Activated naive CD4-positive, alpha-beta T cell treated with anti-CD3 and anti-CD28 coated beads, Interleukin-2, amount 50 U/mL, for 24 hours (primary cell): ENCODE measurements at regions not wholly inside any gene's neighbourhood (a gene's known extent, or its start where the extent isn't known, plus 50 kb on each side); places are given as distances from the start of the nearest gene placed in this dataset.

Experiments
- H3K27ac Mint-ChIP-seq: one replicate; pipeline ENCODE4 v1.8.0; 2021; ENCODE audit warnings: mild to moderate bottlenecking, mixed read lengths
- H3K27me3 Mint-ChIP-seq: one replicate; pipeline ENCODE4 v1.8.0; 2021; ENCODE audit warnings: mixed read lengths
- H3K36me3 Mint-ChIP-seq: one replicate; pipeline ENCODE4 v1.8.0; 2021; ENCODE audit warnings: mixed read lengths
- H3K4me1 Mint-ChIP-seq: one replicate; pipeline ENCODE4 v1.8.0; 2021; ENCODE audit warnings: mixed read lengths
- H3K4me3 Mint-ChIP-seq: one replicate; pipeline ENCODE4 v1.8.0; 2021; ENCODE audit warnings: mild to moderate bottlenecking, mixed read lengths
- H3K9me3 Mint-ChIP-seq: one replicate; pipeline ENCODE4 v1.8.0; 2021; ENCODE audit warnings: mixed read lengths

DNA sequence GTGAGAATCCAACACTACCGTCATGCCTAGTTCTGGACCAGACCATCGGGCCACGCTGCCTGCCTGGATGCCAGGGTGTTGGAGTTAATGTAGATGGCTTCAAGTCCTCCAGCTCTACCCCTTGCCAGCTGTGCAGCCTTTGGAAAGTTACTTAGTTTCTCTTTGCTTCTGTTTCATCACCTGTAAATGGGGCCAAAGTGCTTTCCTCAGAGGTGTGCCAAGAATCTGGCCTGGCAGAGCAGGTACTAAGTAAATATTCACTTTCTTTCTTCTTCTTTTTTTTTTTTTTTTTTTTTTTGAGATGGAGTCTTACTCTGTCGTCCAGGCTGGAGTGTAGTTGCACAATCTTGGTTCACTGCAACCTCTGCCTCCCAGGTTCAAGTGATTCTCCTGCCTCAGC is 159.5 kb upstream of the RPL38 start:
- H3K27ac Mint-ChIP-seq = no peak overlapping the region
- no peak overlapping the region for H3K4me3 Mint-ChIP-seq
- no peaks in the 10 kb centered on the region for H3K36me3 Mint-ChIP-seq
- no peaks in the 10 kb centered on the region for H3K9me3 Mint-ChIP-seq
- no peaks in the 10 kb centered on the region for H3K4me1 Mint-ChIP-seq
- H3K27me3 Mint-ChIP-seq = peaks cover 5% of the 10 kb centered on the region

GRCh38 chr17:74045608-74046280 is 157.7 kb upstream of the RPL38 start:
- H3K36me3 Mint-ChIP-seq = no peaks in the 10 kb centered on the region
- peaks cover 5% of the 10 kb centered on the region for H3K27me3 Mint-ChIP-seq
- no peaks in the 10 kb centered on the region for H3K9me3 Mint-ChIP-seq
- no peak overlapping the region for H3K4me3 Mint-ChIP-seq
- H3K4me1 Mint-ChIP-seq = no peaks in the 10 kb centered on the region
- H3K27ac Mint-ChIP-seq = no peak overlapping the region

- Mint-ChIP-seq H3K4me3 (no peak overlapping the region), H3K27me3 (peaks cover 7% of the 10 kb centered on the region), H3K27ac (no peak overlapping the region), H3K4me1 (no peaks in the 10 kb centered on the region), H3K9me3 (no peaks in the 10 kb centered on the region), H3K36me3 (no peaks in the 10 kb centered on the region)
Observed at GRCh38 chr17:74049167-74049966, 154.1 kb upstream of the RPL38 start.

DNA sequence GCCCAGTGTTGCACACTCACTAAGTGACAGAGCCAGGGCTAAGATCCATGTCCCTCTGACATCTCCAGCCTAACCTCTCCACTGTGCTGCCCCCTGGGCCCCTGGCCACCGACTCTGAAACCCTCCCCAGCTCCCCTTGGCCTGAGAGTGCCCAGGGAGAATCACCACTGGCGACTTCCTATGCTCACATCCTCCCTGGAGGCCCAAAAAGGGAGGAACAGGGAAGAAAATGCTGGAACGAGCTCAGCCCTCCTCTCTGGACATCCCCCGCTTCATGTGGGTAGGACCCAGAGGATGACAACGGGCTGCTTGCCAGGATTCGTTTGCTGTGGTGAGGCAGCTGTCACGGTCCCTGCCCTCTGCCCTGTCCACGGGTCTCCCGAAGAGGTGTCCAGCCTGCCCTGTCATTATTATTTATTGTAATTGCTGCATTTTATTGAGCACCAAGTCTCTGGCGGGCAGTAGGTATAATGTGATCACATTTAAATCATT is 153.5 kb upstream of the RPL38 start:
- H3K4me1 Mint-ChIP-seq = no peaks in the 10 kb centered on the region

GRCh38 chr17:74051348-74051747 is 152.1 kb upstream of the RPL38 start:
- H3K36me3 Mint-ChIP-seq = no peaks in the 10 kb centered on the region
- H3K9me3 Mint-ChIP-seq = no peaks in the 10 kb centered on the region
- H3K4me3 Mint-ChIP-seq = no peak overlapping the region
- no peaks in the 10 kb centered on the region for H3K4me1 Mint-ChIP-seq
- H3K27me3 Mint-ChIP-seq = peaks cover 7% of the 10 kb centered on the region
- no peak overlapping the region for H3K27ac Mint-ChIP-seq

More for the DNA sequence above, 153.5 kb upstream of the RPL38 start:
- Mint-ChIP-seq H3K27me3 (peaks cover 8% of the 10 kb centered on the region), H3K4me3 (no peak overlapping the region), H3K9me3 (no peaks in the 10 kb centered on the region), H3K36me3 (no peaks in the 10 kb centered on the region), H3K27ac (no peak overlapping the region)

DNA sequence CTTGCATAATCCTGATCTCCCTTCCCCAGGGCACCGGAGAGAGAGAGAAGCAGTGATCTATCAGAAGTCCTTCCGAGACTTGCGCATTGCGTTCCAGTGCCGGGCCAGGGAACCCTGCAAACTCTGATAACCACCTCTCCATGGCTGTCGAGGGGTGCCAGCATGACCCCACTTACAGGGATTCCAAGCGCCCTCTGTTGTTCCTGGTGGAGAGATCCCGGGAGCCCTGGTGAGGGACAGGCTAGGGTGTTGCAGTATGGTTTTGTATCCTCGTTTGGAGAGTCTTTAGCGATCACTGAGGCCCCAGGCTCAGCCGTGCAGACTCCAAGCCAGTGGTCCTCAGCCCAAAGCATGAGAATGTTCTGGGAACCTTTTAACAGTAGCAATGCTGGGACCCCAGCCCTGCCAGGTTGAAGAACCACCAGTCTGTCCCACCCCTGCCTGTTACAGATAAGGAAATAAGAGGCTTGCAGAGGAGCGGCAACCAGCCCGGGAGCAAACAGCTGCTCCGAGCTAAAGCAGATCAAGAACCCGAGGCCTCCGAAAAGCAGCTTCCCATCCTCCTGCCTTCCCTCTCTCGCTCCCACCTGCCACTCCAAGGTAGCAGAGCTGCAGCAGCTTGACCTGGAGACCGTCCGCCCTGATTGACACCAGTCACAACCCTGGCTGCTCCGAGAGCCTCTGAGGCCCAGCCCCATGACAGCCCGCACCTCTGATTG is 150.3 kb upstream of the RPL38 start:
- Mint-ChIP-seq H3K27ac (no peak overlapping the region), H3K4me3 (no peak overlapping the region), H3K36me3 (no peaks in the 10 kb centered on the region), H3K9me3 (no peaks in the 10 kb centered on the region), H3K27me3 (peaks cover 8% of the 10 kb centered on the region), H3K4me1 (no peaks in the 10 kb centered on the region)

GRCh38 chr17:74053712-74054078 is 149.8 kb upstream of the RPL38 start:
- peaks cover 7% of the 10 kb centered on the region for H3K27me3 Mint-ChIP-seq
- H3K9me3 Mint-ChIP-seq = no peaks in the 10 kb centered on the region
- no peak overlapping the region for H3K27ac Mint-ChIP-seq
- H3K36me3 Mint-ChIP-seq = no peaks in the 10 kb centered on the region
- H3K4me1 Mint-ChIP-seq = no peaks in the 10 kb centered on the region
- no peak overlapping the region for H3K4me3 Mint-ChIP-seq

DNA sequence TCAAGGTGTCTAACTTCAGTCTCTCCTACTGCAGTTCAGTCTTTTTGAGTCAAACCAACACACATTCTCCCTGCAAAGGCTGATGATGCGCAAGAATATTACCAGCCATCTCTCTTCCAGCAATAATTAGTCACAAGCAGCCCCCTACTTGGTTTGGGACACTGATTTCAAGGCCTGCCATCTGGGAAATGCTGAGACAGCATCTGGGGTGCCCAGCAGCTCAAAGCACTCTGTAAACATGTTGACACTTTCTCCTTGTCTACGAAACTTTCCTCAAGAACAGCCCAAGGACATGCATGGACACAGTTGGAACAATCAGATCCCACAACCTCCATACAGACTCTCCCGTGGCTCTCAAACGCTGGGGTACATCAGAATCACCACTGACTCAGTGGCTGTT is 149.2 kb upstream of the RPL38 start:
- H3K36me3 Mint-ChIP-seq = no peaks in the 10 kb centered on the region
- H3K27ac Mint-ChIP-seq = no peak overlapping the region
- H3K9me3 Mint-ChIP-seq = no peaks in the 10 kb centered on the region
- H3K27me3 Mint-ChIP-seq = peaks cover 7% of the 10 kb centered on the region
- no peak overlapping the region for H3K4me3 Mint-ChIP-seq
- no peaks in the 10 kb centered on the region for H3K4me1 Mint-ChIP-seq

GRCh38 chr17:74055508-74056160 is 147.8 kb upstream of the RPL38 start:
- no peaks in the 10 kb centered on the region for H3K36me3 Mint-ChIP-seq
- H3K27me3 Mint-ChIP-seq = peaks cover 7% of the 10 kb centered on the region
- no peak overlapping the region for H3K27ac Mint-ChIP-seq
- H3K4me3 Mint-ChIP-seq = no peak overlapping the region
- H3K4me1 Mint-ChIP-seq = no peaks in the 10 kb centered on the region
- no peaks in the 10 kb centered on the region for H3K9me3 Mint-ChIP-seq

DNA sequence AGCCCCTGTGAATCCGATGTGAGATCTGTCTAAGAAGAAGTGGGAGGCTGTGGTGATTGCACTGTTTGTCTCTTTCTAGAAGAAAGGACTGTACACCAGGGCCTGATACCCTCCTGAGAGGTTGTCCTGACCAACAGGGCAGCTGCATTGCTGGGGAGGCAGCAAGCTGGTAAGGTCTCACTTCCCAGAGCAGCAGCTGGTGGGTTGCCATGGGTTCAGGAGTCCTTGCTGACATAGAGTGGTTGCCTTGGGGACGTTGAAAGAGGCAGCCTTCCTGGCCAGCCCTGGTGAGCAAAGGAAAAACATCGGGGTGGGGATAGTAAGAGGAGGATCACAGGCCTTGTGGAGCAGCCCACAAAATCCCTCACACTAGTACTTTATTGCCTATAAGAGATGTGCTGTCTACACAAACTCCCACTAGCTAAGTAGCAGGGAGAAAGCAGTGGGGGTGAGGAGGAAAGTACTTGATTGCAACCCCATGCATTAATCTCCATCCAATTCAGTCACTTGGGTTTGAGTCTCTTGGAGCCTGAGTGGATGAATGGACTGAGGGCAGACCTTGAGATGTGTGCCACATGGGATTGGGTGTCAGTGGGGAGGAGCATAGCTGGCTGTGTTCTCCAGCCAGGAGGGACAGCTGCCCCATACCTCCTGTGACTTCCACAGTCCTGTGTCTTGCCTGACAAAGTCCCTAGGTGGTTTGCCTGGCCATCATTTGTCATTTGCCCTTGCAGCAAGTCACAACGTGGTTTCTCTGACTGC is 143.8 kb upstream of the RPL38 start:
- Mint-ChIP-seq H3K27me3 (peaks cover 3% of the 10 kb centered on the region), H3K27ac (no peak overlapping the region), H3K4me3 (no peak overlapping the region), H3K9me3 (no peaks in the 10 kb centered on the region), H3K36me3 (no peaks in the 10 kb centered on the region), H3K4me1 (no peaks in the 10 kb centered on the region)

DNA sequence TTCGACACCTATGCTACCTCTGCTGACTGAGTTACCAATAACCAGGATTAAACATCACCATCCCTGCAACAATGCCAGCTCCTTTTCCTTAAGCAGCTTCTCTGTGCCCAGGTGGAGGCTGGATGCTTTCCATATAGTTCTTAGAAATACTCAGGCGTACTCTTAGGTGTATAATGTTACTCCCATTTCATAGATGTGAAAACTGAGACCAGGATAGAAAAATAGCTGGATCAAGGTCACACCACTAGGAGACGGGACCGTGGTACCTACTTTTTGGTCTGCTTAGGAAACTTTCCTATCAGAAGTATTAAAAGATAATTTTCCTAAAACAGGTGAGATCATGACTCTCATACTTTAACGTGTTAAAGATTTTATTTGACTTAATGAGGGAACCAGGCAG is 141.7 kb upstream of the RPL38 start:
- H3K27ac Mint-ChIP-seq = no peak overlapping the region
- peaks cover 7% of the 10 kb centered on the region for H3K27me3 Mint-ChIP-seq
- H3K4me3 Mint-ChIP-seq = no peak overlapping the region
- no peaks in the 10 kb centered on the region for H3K36me3 Mint-ChIP-seq
- no peaks in the 10 kb centered on the region for H3K4me1 Mint-ChIP-seq
- no peaks in the 10 kb centered on the region for H3K9me3 Mint-ChIP-seq

GRCh38 chr17:74062234-74062633 is 141.2 kb upstream of the RPL38 start:
- Mint-ChIP-seq H3K27me3 (peaks cover 6% of the 10 kb centered on the region), H3K4me3 (no peak overlapping the region), H3K27ac (no peak overlapping the region), H3K4me1 (no peaks in the 10 kb centered on the region), H3K9me3 (no peaks in the 10 kb centered on the region), H3K36me3 (no peaks in the 10 kb centered on the region)

GRCh38 chr17:74063439-74063838 is 140.0 kb upstream of the RPL38 start:
- Mint-ChIP-seq H3K4me1 (no peaks in the 10 kb centered on the region), H3K36me3 (no peaks in the 10 kb centered on the region)

DNA sequence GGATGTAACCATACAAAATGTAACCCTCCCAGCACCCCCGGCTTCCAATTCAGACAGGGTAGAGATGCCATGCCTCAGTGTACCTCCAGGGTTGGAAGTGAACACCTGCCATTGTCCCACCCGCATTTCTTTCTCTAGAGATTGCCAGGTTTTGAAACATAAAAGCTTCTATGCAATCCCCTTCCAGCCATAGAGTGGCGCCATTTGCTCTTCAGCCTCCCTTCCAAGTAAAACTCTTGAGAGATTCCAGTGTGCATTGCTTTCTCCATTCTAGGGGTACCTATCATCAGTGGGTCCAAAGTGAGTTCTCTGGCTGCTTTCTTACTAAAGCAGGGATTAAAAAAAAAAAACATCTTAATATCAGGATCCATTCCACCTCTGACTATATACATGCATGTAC is 133.1 kb upstream of the RPL38 start:
- H3K4me3 Mint-ChIP-seq = no peak overlapping the region
- peaks cover 5% of the 10 kb centered on the region for H3K27me3 Mint-ChIP-seq
- no peaks in the 10 kb centered on the region for H3K9me3 Mint-ChIP-seq
- H3K27ac Mint-ChIP-seq = no peak overlapping the region
- no peaks in the 10 kb centered on the region for H3K4me1 Mint-ChIP-seq
- H3K36me3 Mint-ChIP-seq = no peaks in the 10 kb centered on the region

More at GRCh38 chr17:74063439-74063838, 140.0 kb upstream of the RPL38 start:
- peaks cover 4% of the 10 kb centered on the region for H3K27me3 Mint-ChIP-seq
- no peaks in the 10 kb centered on the region for H3K9me3 Mint-ChIP-seq
- H3K27ac Mint-ChIP-seq = no peak overlapping the region
- H3K4me3 Mint-ChIP-seq = no peak overlapping the region
